CD4-positive, alpha-beta T cell (primary cell): ENCODE measurements at regions not wholly inside any gene's neighbourhood (a gene's known extent, or its start where the extent isn't known, plus 50 kb on each side); places are given as distances from the start of the nearest gene placed in this dataset.

Source experiments
- ATAC-seq: fragments of 200-7000 bp; cut with Tn5 transposase; one replicate; pipeline ENCODE4 v1.10.0; 2022; ENCODE audit warnings: mild to moderate bottlenecking; ENCODE audit not compliant: poor library complexity
- CTCF ChIA-PET: fragments of 350-600 bp; sonication (Branson Sonifier 250); formaldehyde crosslinking; loops from one replicate; lab custom pipeline; 2021; ENCODE audit warnings: antibody characterized with exemption, inconsistent platforms; lab: Charles Lee
- POLR2A ChIA-PET: fragments of 350-600 bp; sonication (Branson Sonifier 250); formaldehyde crosslinking; loops from one replicate; lab custom pipeline; 2021; ENCODE audit warnings: antibody characterized with exemption, inconsistent platforms; lab: Charles Lee
- DNase-seq, 14 experiments: peaks; one replicate each; pipeline ENCODE4 v3.0.0-alpha.2; 2013 to 2020; ENCODE audit warnings: mixed read lengths in 2 of 14
- H3K27ac ChIP-seq, 2 donors: one replicate each; pipeline versions ENCODE4 v1.5.1 to v1.7.0; 2013; ENCODE audit warnings: low read length in 2 of 2, low read depth in 1 of 2, mild to moderate bottlenecking in 1 of 2
- H3K27me3 ChIP-seq, 2 experiments: 1 replicate in 1 of 2; 2 replicates in 1 of 2; pipeline versions ENCODE4 v1.6.1 to v1.7.0; 2013; ENCODE audit warnings: low read length in 2 of 2, control low read depth in 1 of 2, mild to moderate bottlenecking in 1 of 2, moderate library complexity in 1 of 2; ENCODE audit not compliant: insufficient read depth in 2 of 2, control insufficient read depth in 1 of 2
- H3K36me3 ChIP-seq: one replicate; pipeline ENCODE4 v1.6.1; 2013; ENCODE audit warnings: low read length, control low read depth; ENCODE audit not compliant: insufficient read depth
- H3K4me1 ChIP-seq: one replicate; pipeline ENCODE4 v1.6.1; 2013; ENCODE audit warnings: low read length, control low read depth; ENCODE audit not compliant: insufficient read depth
- H3K4me3 ChIP-seq: one replicate; pipeline ENCODE4 v1.5.1; 2013; ENCODE audit warnings: mild to moderate bottlenecking, low read length, moderate library complexity
- H3K9me3 ChIP-seq, 2 experiments: 1 replicate in 1 of 2; 2 replicates in 1 of 2; pipeline versions ENCODE4 v1.6.1 to v1.7.0; 2013; ENCODE audit warnings: low read length in 2 of 2, mild to moderate bottlenecking in 2 of 2, control low read depth in 1 of 2, moderate library complexity in 1 of 2; ENCODE audit not compliant: control insufficient read depth in 1 of 2, insufficient read depth in 1 of 2
- H3K27ac Mint-ChIP-seq: one replicate; pipeline ENCODE4 v1.8.0; 2020; ENCODE audit warnings: mixed read lengths
- H3K27me3 Mint-ChIP-seq: one replicate; pipeline ENCODE4 v1.8.0; 2021; ENCODE audit warnings: mixed read lengths
- H3K36me3 Mint-ChIP-seq: one replicate; pipeline ENCODE4 v1.8.0; 2021; ENCODE audit warnings: low read depth, mixed read lengths
- H3K4me1 Mint-ChIP-seq: one replicate; pipeline ENCODE4 v1.8.0; 2021; ENCODE audit warnings: low read depth, mixed read lengths
- H3K4me3 Mint-ChIP-seq: one replicate; pipeline ENCODE4 v1.8.0; 2020; ENCODE audit warnings: mild to moderate bottlenecking, mixed read lengths
- H3K9me3 Mint-ChIP-seq: one replicate; pipeline ENCODE4 v1.8.0; 2020; ENCODE audit warnings: mixed read lengths
- intact Hi-C, 2 experiments: fragments of 100-400 bp; cut with DNase I in 1 of 2; cut with micrococcal nuclease in 1 of 2; formaldehyde crosslinking; loops; one replicate each; pipeline versions ENCODE4 v1.15.1 to v1.9.0; 2023 to 2025; cut with DNase I, micrococcal nuclease
- TF ChIP-seq, protein P1 (sequence below): fragments of 200-600 bp; IDR thresholded peaks from one replicate; pipeline ENCODE4 v1.8.0; 2022; ENCODE audit warnings: antibody characterized with exemption, mild to moderate bottlenecking

DNA sequence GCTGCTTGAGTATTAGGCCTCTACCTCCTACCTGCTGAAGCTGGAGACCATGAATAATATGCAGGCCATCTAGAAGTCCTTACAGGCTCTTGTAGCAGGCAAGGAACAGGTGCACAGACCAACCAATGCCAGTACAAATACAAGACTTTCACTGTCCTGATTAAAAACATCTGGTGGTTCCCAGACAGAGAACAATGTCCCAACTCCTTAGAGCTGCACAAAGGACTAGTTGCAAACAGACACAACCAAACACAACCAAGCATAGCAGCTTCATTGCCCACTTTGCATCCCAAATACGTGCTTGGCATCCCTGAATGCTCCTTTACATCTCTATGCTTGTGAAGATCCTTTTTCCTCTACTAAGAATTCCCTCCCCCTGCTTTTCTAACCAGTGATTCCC is 98.1 kb upstream of the CXADR start:
- Histone ChIP-seq H3K4me3 (no peak overlapping the region), H3K9me3 (no peaks in the 10 kb centered on the region), H3K4me1 (no peaks in the 10 kb centered on the region), H3K27me3 (no peaks in the 10 kb centered on the region), H3K27ac (no peak overlapping the region), H3K36me3 (no peaks in the 10 kb centered on the region)
- CTCF ChIA-PET, result no interaction called here
- Mint-ChIP-seq H3K4me1 (no peaks in the 10 kb centered on the region), H3K27ac (no peak overlapping the region), H3K9me3 (no peaks in the 10 kb centered on the region), H3K27me3 (peaks cover 5% of the 10 kb centered on the region), H3K4me3 (no peak overlapping the region), H3K36me3 (no peaks in the 10 kb centered on the region)
- POLR2A ChIA-PET, result no interaction called here
- no peak for DNase-seq
- intact Hi-C loops, result no loop called here
- no peak for ATAC-seq
- TF ChIP-seq, protein P1, sequence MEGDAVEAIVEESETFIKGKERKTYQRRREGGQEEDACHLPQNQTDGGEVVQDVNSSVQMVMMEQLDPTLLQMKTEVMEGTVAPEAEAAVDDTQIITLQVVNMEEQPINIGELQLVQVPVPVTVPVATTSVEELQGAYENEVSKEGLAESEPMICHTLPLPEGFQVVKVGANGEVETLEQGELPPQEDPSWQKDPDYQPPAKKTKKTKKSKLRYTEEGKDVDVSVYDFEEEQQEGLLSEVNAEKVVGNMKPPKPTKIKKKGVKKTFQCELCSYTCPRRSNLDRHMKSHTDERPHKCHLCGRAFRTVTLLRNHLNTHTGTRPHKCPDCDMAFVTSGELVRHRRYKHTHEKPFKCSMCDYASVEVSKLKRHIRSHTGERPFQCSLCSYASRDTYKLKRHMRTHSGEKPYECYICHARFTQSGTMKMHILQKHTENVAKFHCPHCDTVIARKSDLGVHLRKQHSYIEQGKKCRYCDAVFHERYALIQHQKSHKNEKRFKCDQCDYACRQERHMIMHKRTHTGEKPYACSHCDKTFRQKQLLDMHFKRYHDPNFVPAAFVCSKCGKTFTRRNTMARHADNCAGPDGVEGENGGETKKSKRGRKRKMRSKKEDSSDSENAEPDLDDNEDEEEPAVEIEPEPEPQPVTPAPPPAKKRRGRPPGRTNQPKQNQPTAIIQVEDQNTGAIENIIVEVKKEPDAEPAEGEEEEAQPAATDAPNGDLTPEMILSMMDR, result no peak

- intact Hi-C loops, result no loop called here
- Histone ChIP-seq H3K36me3 (no peaks in the 10 kb centered on the region), H3K9me3 (no peaks in the 10 kb centered on the region), H3K4me1 (no peaks in the 10 kb centered on the region), H3K4me3 (no peak overlapping the region), H3K27ac (no peak overlapping the region), H3K27me3 (no peaks in the 10 kb centered on the region)
- Mint-ChIP-seq H3K36me3 (no peaks in the 10 kb centered on the region), H3K4me3 (no peak overlapping the region), H3K27ac (no peak overlapping the region), H3K27me3 (peaks cover 5% of the 10 kb centered on the region), H3K4me1 (no peaks in the 10 kb centered on the region), H3K9me3 (no peaks in the 10 kb centered on the region)
- no peak for ATAC-seq
- POLR2A ChIA-PET, result no interaction called here
- CTCF ChIA-PET, result interaction anchor here (1.1 kb wide), 1 partner anchor 28 kb away, joined by 3 read pairs; no protein-coding TSS in a partner anchor
- DNase-seq, result no peak
- TF ChIP-seq, protein P1, result no peak
Observed at GRCh38 chr21:17416139-17416538, 96.7 kb upstream of the CXADR start.

- CTCF ChIA-PET, result no interaction called here
Observed at GRCh38 chr21:17422931-17423330, 89.9 kb upstream of the CXADR start.

More at GRCh38 chr21:17422931-17423330, 89.9 kb upstream of the CXADR start:
- Mint-ChIP-seq H3K9me3 (no peaks in the 10 kb centered on the region), H3K4me1 (no peaks in the 10 kb centered on the region), H3K27me3 (peaks cover 5% of the 10 kb centered on the region), H3K4me3 (no peak overlapping the region), H3K36me3 (no peaks in the 10 kb centered on the region), H3K27ac (no peak overlapping the region)
- DNase-seq (no peak), ATAC-seq (no peak)
- H3K36me3 ChIP-seq, result no peaks in the 10 kb centered on the region
- POLR2A ChIA-PET, result no interaction called here
- TF ChIP-seq, protein P1, result no peak
- intact Hi-C loops, result no loop called here
- no peaks in the 10 kb centered on the region for H3K27me3 ChIP-seq
- no peak overlapping the region for H3K4me3 ChIP-seq
- no peak overlapping the region for H3K27ac ChIP-seq
- H3K4me1 ChIP-seq, result no peaks in the 10 kb centered on the region
- H3K9me3 ChIP-seq, result peaks cover 0 to 7% of the 10 kb centered on the region in 2 experiments
